ENCODE measurements at regions not wholly inside any gene's neighbourhood (a gene's known extent, or its start where the extent isn't known, plus 50 kb on each side); places are given as distances from the start of the nearest gene placed in this dataset.

- Histone ChIP-seq H3K9ac (no peak overlapping the region), H4K20me1 (ENCODE audit: insufficient read depth) (no peaks in the 10 kb centered on the region), H3K36me3 (ENCODE audit: insufficient read depth) (no peaks in the 10 kb centered on the region), H3K4me3 (IDR thresholded peaks at IDR 0.05; ENCODE audit: insufficient read depth, low read depth, low read length) (no peak overlapping the region), H3K4me2 (no peak overlapping the region), H3K79me2 (ENCODE audit: insufficient read depth, low read depth) (no peaks in the 10 kb centered on the region), H3K27me3 (ENCODE audit: insufficient read depth, low read depth) (no peaks in the 10 kb centered on the region), H3K27ac (no peak overlapping the region), H3K4me1 (ENCODE audit: low read depth, poor library complexity, severe bottlenecking) (no peaks in the 10 kb centered on the region), H2AFZ (ENCODE audit: low read depth) (no peak overlapping the region)
- no peak for TF ChIP-seq CTCF (conservative IDR thresholded peaks at IDR 0.05; ENCODE audit: low read depth, low read length)
These were observed 90.1 kb upstream of the TNR start for GRCh38 chr1:175833502-175833901.

- no peak for TF ChIP-seq CTCF (conservative IDR thresholded peaks at IDR 0.05; ENCODE audit: low read depth, low read length)
- Histone ChIP-seq H3K4me3 (IDR thresholded peaks at IDR 0.05; ENCODE audit: insufficient read depth, low read depth, low read length) (no peak overlapping the region), H4K20me1 (ENCODE audit: insufficient read depth) (no peaks in the 10 kb centered on the region), H3K4me2 (no peak overlapping the region), H3K4me1 (ENCODE audit: low read depth, poor library complexity, severe bottlenecking) (no peaks in the 10 kb centered on the region), H3K9ac (no peak overlapping the region), H2AFZ (ENCODE audit: low read depth) (no peak overlapping the region), H3K27me3 (ENCODE audit: insufficient read depth, low read depth) (no peaks in the 10 kb centered on the region), H3K27ac (no peak overlapping the region), H3K36me3 (ENCODE audit: insufficient read depth) (no peaks in the 10 kb centered on the region), H3K79me2 (ENCODE audit: insufficient read depth, low read depth) (no peaks in the 10 kb centered on the region)
These were observed 87.1 kb upstream of the TNR start for GRCh38 chr1:175830500-175830899.

GRCh38 chr1:175829845-175830244 is 86.5 kb upstream of the TNR start:
- Histone ChIP-seq H3K27ac (no peak overlapping the region), H3K79me2 (ENCODE audit: insufficient read depth, low read depth) (no peaks in the 10 kb centered on the region), H3K4me3 (IDR thresholded peaks at IDR 0.05; ENCODE audit: insufficient read depth, low read depth, low read length) (no peak overlapping the region), H2AFZ (ENCODE audit: low read depth) (no peak overlapping the region), H3K27me3 (ENCODE audit: insufficient read depth, low read depth) (no peaks in the 10 kb centered on the region), H3K36me3 (ENCODE audit: insufficient read depth) (no peaks in the 10 kb centered on the region), H3K9ac (no peak overlapping the region), H3K4me1 (ENCODE audit: low read depth, poor library complexity, severe bottlenecking) (no peaks in the 10 kb centered on the region), H4K20me1 (ENCODE audit: insufficient read depth) (no peaks in the 10 kb centered on the region), H3K4me2 (no peak overlapping the region)
- no peak for TF ChIP-seq CTCF (conservative IDR thresholded peaks at IDR 0.05; ENCODE audit: low read depth, low read length)

- Histone ChIP-seq H3K27ac (no peak overlapping the region), H3K79me2 (ENCODE audit: insufficient read depth, low read depth) (no peaks in the 10 kb centered on the region), H3K36me3 (ENCODE audit: insufficient read depth) (no peaks in the 10 kb centered on the region), H3K4me1 (ENCODE audit: low read depth, poor library complexity, severe bottlenecking) (no peaks in the 10 kb centered on the region), H3K4me3 (IDR thresholded peaks at IDR 0.05; ENCODE audit: insufficient read depth, low read depth, low read length) (no peak overlapping the region), H3K27me3 (ENCODE audit: insufficient read depth, low read depth) (no peaks in the 10 kb centered on the region), H2AFZ (ENCODE audit: low read depth) (no peak overlapping the region), H4K20me1 (ENCODE audit: insufficient read depth) (no peaks in the 10 kb centered on the region), H3K4me2 (no peak overlapping the region), H3K9ac (no peak overlapping the region)
- no peak for TF ChIP-seq CTCF (conservative IDR thresholded peaks at IDR 0.05; ENCODE audit: low read depth, low read length)
These were observed 83.3 kb upstream of the TNR start for GRCh38 chr1:175826705-175827104.

- TF ChIP-seq CTCF (conservative IDR thresholded peaks at IDR 0.05; ENCODE audit: low read depth, low read length), result peak; percentile 66
- no peak overlapping the region for H2AFZ ChIP-seq (ENCODE audit: low read depth)
- H3K27me3 ChIP-seq (ENCODE audit: insufficient read depth, low read depth), result no peaks in the 10 kb centered on the region
- no peaks in the 10 kb centered on the region for H4K20me1 ChIP-seq (ENCODE audit: insufficient read depth)
- H3K9ac ChIP-seq, result no peak overlapping the region
- H3K27ac ChIP-seq, result no peak overlapping the region
- no peak overlapping the region for H3K4me2 ChIP-seq
- H3K36me3 ChIP-seq (ENCODE audit: insufficient read depth), result no peaks in the 10 kb centered on the region
- no peaks in the 10 kb centered on the region for H3K79me2 ChIP-seq (ENCODE audit: insufficient read depth, low read depth)
- H3K4me1 ChIP-seq (ENCODE audit: low read depth, poor library complexity, severe bottlenecking), result no peaks in the 10 kb centered on the region
- no peak overlapping the region for H3K4me3 ChIP-seq (IDR thresholded peaks at IDR 0.05; ENCODE audit: insufficient read depth, low read depth, low read length)
These were observed 80.7 kb upstream of the TNR start for GRCh38 chr1:175824079-175824478.

Data from KMS-11 (cell line).